HEK293T (cell line): ENCODE measurements at regions not wholly inside any gene's neighbourhood (a gene's known extent, or its start where the extent isn't known, plus 50 kb on each side); places are given as distances from the start of the nearest gene placed in this dataset.

Experiments
- FOXA1 ChIP-seq: fragments of 450-650 bp; IDR thresholded peaks from 2 replicates; pipeline ENCODE4 v1.6.1; 2016; ENCODE audit warnings: mild to moderate bottlenecking
- FOXK2 ChIP-seq: fragments of 450-650 bp; IDR thresholded peaks from 2 replicates; pipeline ENCODE4 v1.6.1; 2016; ENCODE audit warnings: mild to moderate bottlenecking
- LEF1 ChIP-seq: fragments of 450-650 bp; IDR thresholded peaks from 2 replicates; pipeline ENCODE4 v1.6.1; 2017; ENCODE audit warnings: mild to moderate bottlenecking, borderline replicate concordance
- PKNOX1 ChIP-seq: fragments of 450-650 bp; IDR thresholded peaks from 2 replicates; pipeline ENCODE4 v1.6.1; 2016

- TF ChIP-seq FOXA1 (no peak), PKNOX1 (no peak), LEF1 (no peak), FOXK2 (no peak)
Observed at GRCh38 chr11:19648321-19648720, 64.3 kb upstream of the NAV2 start.
